Astrocyte of the spinal cord (primary cell): ENCODE measurements at regions not wholly inside any gene's neighbourhood (a gene's known extent, or its start where the extent isn't known, plus 50 kb on each side); places are given as distances from the start of the nearest gene placed in this dataset.
A peak's percentile ranks its signal among the peaks of the same experiment; 100 is the strongest.

ENCODE experiments used
- DNase-seq: peaks from one replicate; pipeline ENCODE4 v3.0.0; 2011; ENCODE audit warnings: low read depth, low spot score
- H3K4me3 ChIP-seq: 2 replicates; pipeline ENCODE4 v1.5.1; 2011; ENCODE audit warnings: low read depth, mild to moderate bottlenecking, low read length, moderate library complexity
- CTCF ChIP-seq: IDR thresholded peaks from 2 replicates; pipeline ENCODE4 v1.5.1; 2012; ENCODE audit warnings: low read depth, mild to moderate bottlenecking, low read length, inconsistent platforms
- in situ Hi-C: cut with HindIII; loops from 2 replicates; pipeline ENCODE4 v1.10.0; 2017; ENCODE audit warnings: low sequenced_read_pairs

GRCh38 chr13:61684976-61685681 is 269.5 kb upstream of the PCDH20 start:
- no peak overlapping the region for H3K4me3 ChIP-seq
- DNase-seq: no peak
- TF ChIP-seq CTCF: no peak
- in situ Hi-C loops: no loop called here

- TF ChIP-seq CTCF: no peak
- in situ Hi-C loops: no loop called here
- no peak overlapping the region for H3K4me3 ChIP-seq
- DNase-seq: no peak
These were observed 257.1 kb upstream of the PCDH20 start for GRCh38 chr13:61672756-61673155.

- no peak for TF ChIP-seq CTCF
- in situ Hi-C loops: no loop called here
- no peak overlapping the region for H3K4me3 ChIP-seq
- no peak for DNase-seq
These were observed 254.9 kb upstream of the PCDH20 start for GRCh38 chr13:61670384-61671161.

GRCh38 chr13:61664801-61665705 is 249.4 kb upstream of the PCDH20 start:
- peak; percentile 65 for DNase-seq
- H3K4me3 ChIP-seq: no peak overlapping the region
- in situ Hi-C loops: no loop called here
- TF ChIP-seq CTCF: no peak

- DNase-seq: no peak
- in situ Hi-C loops: no loop called here
- TF ChIP-seq CTCF: no peak
- H3K4me3 ChIP-seq: no peak overlapping the region
These were observed 238.8 kb upstream of the PCDH20 start for GRCh38 chr13:61654481-61654880.

GRCh38 chr13:61648547-61648946 is 232.9 kb upstream of the PCDH20 start:
- in situ Hi-C loops: no loop called here
- DNase-seq: no peak
- no peak for TF ChIP-seq CTCF
- no peak overlapping the region for H3K4me3 ChIP-seq
